Activated effector memory CD4-positive, alpha-beta T cell treated with Interleukin-2 at 50 U/mL for 16 hours (primary cell): ENCODE measurements at regions not wholly inside any gene's neighbourhood (a gene's known extent, or its start where the extent isn't known, plus 50 kb on each side); places are given as distances from the start of the nearest gene placed in this dataset.

Source experiments
- DNase-seq: peaks from one replicate; pipeline ENCODE4 v3.0.0-alpha.2; 2020

DNA sequence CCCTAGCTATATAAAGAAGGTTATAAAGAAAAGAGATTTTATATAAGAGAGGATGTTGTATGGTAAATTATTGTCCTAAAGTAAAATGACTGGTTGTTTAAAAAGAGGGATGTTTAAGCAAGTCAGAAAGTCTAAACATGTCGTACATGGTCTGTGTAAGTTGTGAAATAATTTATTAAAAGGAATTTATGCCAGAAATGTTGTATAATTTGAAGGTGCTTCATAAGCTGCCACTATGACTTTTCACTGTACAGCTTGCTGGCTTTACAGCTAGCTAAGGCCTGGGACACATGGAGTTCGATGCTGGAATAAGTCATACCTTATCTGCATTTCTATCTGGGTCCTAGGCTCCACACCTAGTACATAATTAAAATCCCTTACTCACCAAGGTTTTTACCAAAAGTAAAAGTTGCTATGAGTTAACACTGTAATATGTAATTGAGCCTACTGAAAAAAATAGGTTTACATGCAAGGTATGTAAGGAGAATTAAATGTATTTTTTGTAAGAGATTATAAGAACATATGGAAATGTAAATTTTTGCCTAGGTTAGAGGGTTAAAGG lies 59.0 kb upstream of the EDEM3 start:
- DNase-seq = no peak

DNA sequence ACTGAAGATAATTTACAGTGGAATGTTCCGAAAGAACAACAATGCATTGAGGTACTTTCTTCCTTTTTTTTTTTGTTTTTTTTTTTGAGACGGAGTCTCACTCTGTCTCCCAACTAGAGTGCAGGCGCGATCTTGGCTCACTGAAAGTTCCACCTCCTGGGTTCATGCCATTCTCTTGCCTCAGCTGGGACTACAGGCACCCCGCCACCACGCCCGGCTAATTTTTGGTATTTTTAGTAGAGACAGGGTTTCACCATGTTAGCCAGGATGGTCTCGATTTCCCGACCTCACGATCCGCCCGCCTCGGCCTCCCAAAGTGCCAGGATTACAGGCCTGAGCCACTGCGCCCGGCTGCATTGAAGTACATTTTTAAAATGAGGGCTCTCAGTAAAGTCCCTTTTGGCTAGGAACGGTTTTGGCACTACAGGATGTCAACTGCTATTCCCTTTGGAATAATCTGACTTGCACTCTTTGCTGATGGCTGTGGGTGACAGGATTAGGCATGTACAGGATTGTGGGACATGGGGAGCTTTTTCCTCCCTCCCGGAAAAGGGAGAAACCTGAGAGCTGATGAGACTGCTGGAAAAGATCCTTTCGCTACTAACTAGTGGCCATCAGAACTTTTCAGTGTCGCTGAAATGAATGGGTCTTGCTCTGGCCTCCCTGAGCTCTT lies 56.9 kb upstream of the EDEM3 start:
- DNase-seq = no peak

DNA sequence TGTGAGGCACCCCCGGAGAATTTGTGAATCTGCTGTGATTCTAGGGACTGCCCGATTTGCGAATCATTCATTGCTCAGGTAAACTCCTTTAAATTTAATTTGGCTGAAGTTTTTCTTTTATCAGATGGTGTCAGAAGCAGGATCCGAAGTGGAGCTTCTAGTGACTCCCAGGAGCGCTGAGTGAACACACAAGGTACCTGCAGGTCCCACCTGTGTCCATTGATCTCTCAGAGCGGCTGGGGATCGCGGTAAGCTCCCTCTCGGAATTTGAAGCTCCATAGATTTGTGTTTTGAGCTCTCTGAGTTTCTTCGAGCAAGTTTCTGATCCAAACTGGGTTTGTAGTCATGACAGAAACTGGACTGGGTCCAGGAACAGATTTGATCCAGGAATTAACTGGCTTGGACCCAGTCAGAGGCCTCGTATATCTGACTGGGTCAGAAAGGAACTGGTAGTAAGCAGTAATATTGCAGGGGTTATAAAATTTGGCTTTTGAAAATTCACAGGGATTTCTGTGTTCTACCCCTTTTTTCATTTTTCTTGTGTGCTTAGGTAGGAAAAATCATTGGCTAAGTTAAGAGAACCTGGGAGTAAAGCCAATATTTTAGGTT lies 56.2 kb upstream of the EDEM3 start:
- no peak for DNase-seq

GRCh38 chr1:184806296-184806721 lies 51.7 kb upstream of the EDEM3 start:
- no peak for DNase-seq

DNA sequence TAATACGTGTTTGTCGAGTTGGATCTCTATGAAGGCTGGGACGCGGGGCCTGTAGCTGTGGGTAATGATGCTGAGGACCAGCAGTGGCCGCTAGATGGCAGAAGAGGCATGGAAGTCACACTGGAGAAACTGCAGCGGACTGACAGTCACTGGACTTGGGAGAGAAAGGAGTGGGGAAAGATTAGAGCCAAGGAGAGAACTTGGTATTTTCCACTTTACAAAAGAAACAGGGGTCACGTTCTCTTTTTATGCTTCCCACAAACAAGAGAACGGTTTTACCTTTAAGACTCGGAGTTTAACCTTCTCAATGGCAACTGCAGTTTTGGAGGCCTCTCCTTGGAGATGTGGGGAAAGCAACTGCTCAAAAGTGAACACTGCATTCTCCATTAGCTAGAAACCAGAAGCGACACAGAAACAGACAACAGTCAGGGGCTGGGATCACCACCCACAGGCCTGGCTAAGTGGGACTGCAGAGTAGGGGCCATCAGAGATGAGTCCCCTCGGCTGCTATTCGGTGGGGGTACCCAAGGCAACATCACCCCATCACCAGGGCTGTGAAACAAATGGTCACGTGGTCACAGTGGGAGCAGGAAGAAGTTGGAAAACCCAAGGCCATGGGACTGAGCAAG lies 51.1 kb upstream of the EDEM3 start:
- DNase-seq = peak; percentile 67
